Ascending aorta (tissue), 2 donors: ENCODE measurements at regions not wholly inside any gene's neighbourhood (a gene's known extent, or its start where the extent isn't known, plus 50 kb on each side); places are given as distances from the start of the nearest gene placed in this dataset.
"Not testable (repeated sequence)": the region's sequence is repeated elsewhere in the genome, so short reads cannot be mapped to it uniquely, and the experiment has no call there.

Source experiments
- DNase-seq, 2 donors: peaks; one replicate each; pipeline ENCODE4 v3.0.0-alpha.2; 2019; ENCODE audit warnings: low spot score in 2 of 2
- H3K27ac ChIP-seq, 2 donors: fragments of 200-600 bp; sonication (generic); one replicate each; pipeline ENCODE4 v1.5.1; 2016 to 2017; ENCODE audit warnings: mild to moderate bottlenecking in 1 of 2
- H3K27me3 ChIP-seq: fragments of 200-600 bp; sonication (generic); one replicate; pipeline ENCODE4 v1.5.1; 2017
- H3K36me3 ChIP-seq, 2 donors: fragments of 200-600 bp; sonication (generic); one replicate each; pipeline ENCODE4 v1.5.1; 2016
- H3K4me1 ChIP-seq, 2 donors: fragments of 200-600 bp; sonication (generic); one replicate each; pipeline ENCODE4 v1.5.1; 2016 to 2017; ENCODE audit warnings: mild to moderate bottlenecking in 1 of 2
- H3K4me3 ChIP-seq, 2 donors: fragments of 200-600 bp; sonication (generic); one replicate each; pipeline ENCODE4 v1.5.1; 2016 to 2017; ENCODE audit warnings: mild to moderate bottlenecking in 1 of 2
- H3K9me3 ChIP-seq, 2 donors: fragments of 200-600 bp; sonication (generic); one replicate each; pipeline ENCODE4 v1.5.1; 2016
- intact Hi-C: fragments of 100-400 bp; cut with DNase I; formaldehyde crosslinking; loops from one replicate; pipeline ENCODE4 v1.15.1; 2023
- TF ChIP-seq, protein P1 (sequence below), 3 experiments: fragments of 200-600 bp in 2 of 3; fragments of 450-650 bp in 1 of 3; sonication (generic) in 2 of 3; IDR thresholded peaks; one replicate each; pipeline ENCODE4 v1.5.1; 2016 to 2019; ENCODE audit warnings: antibody characterized with exemption in 3 of 3, mild to moderate bottlenecking in 1 of 3, moderate library complexity in 1 of 3

GRCh38 chr2:47720559-47720958, 62.4 kb upstream of the MSH6 start:
- intact Hi-C loops = no loop called here
- no peak overlapping the region for H3K4me3 ChIP-seq
- DNase-seq = no peak
- no peaks in the 10 kb centered on the region for H3K27me3 ChIP-seq
- H3K36me3 ChIP-seq = no peaks in the 10 kb centered on the region
- H3K9me3 ChIP-seq = no peaks in the 10 kb centered on the region
- TF ChIP-seq, protein P1, sequence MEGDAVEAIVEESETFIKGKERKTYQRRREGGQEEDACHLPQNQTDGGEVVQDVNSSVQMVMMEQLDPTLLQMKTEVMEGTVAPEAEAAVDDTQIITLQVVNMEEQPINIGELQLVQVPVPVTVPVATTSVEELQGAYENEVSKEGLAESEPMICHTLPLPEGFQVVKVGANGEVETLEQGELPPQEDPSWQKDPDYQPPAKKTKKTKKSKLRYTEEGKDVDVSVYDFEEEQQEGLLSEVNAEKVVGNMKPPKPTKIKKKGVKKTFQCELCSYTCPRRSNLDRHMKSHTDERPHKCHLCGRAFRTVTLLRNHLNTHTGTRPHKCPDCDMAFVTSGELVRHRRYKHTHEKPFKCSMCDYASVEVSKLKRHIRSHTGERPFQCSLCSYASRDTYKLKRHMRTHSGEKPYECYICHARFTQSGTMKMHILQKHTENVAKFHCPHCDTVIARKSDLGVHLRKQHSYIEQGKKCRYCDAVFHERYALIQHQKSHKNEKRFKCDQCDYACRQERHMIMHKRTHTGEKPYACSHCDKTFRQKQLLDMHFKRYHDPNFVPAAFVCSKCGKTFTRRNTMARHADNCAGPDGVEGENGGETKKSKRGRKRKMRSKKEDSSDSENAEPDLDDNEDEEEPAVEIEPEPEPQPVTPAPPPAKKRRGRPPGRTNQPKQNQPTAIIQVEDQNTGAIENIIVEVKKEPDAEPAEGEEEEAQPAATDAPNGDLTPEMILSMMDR (IDR thresholded peaks at IDR 0.05) = no peak
- H3K4me1 ChIP-seq = no peaks in the 10 kb centered on the region
- no peak overlapping the region for H3K27ac ChIP-seq

- TF ChIP-seq, protein P1 (IDR thresholded peaks at IDR 0.05) = no peak
- no peak for DNase-seq
- intact Hi-C loops = no loop called here
- Histone ChIP-seq H3K27ac (no peak overlapping the region), H3K4me3 (no peak overlapping the region), H3K4me1 (no peaks in the 10 kb centered on the region), H3K36me3 (no peaks in the 10 kb centered on the region), H3K27me3 (no peaks in the 10 kb centered on the region), H3K9me3 (no peaks in the 10 kb centered on the region)
Observed at GRCh38 chr2:47720036-47720435, 62.9 kb upstream of the MSH6 start.

DNA sequence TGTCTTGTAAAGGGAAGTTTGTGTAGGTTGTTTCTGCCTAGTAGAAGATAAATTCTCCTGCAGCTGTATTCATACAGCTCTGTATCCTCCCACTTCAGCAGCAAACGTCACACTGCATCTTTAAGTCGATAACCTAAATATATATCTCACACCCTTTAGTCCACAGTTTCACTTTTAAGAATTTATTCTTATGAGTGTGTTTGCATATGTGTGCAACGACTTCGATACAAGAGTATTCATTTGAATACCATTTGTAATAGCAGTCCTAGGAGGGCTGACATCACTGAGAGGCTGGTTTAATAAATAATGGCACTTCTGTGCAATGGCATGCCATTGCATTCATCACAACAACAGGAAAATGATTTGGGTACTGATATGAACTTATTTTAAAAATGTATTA, 63.8 kb upstream of the MSH6 start:
- TF ChIP-seq, protein P1 (IDR thresholded peaks at IDR 0.05) = no peak

DNA sequence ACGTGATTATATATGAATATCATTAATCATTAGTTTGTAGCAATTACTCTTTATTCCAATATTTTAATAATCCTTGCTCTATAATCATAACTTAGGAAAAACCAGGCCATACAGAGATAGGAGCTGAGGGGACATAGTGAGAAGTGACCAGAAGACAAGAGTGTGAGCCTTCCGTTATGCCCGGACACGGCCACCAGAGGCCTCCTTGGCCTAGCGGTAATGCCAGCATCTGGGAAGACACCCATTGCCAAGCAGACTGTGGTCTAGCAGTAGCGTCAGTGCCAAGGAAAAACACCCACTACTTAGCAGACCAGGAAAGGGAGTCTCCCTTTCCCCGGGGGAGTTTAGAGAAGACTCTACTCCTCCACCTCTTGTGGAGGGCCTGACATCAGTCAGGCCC, 66.6 kb upstream of the MSH6 start:
- DNase-seq, H3K27me3 ChIP-seq, H3K27ac ChIP-seq, H3K4me1 ChIP-seq, intact Hi-C loops, H3K36me3 ChIP-seq, H3K4me3 ChIP-seq, H3K9me3 ChIP-seq: not testable (repeated sequence)

More for the DNA sequence above, 63.8 kb upstream of the MSH6 start:
- Histone ChIP-seq H3K27ac (no peak overlapping the region), H3K36me3 (no peaks in the 10 kb centered on the region), H3K9me3 (no peaks in the 10 kb centered on the region), H3K4me3 (no peak overlapping the region), H3K4me1 (no peaks in the 10 kb centered on the region), H3K27me3 (no peaks in the 10 kb centered on the region)
- intact Hi-C loops = no loop called here
- DNase-seq = no peak

- intact Hi-C loops = no loop called here
Observed at GRCh38 chr2:47715552-47715951, 67.4 kb upstream of the MSH6 start.

GRCh38 chr2:47708801-47709499, 74.0 kb upstream of the MSH6 start:
- H3K27me3 ChIP-seq = no peaks in the 10 kb centered on the region
- no peak for DNase-seq
- H3K4me3 ChIP-seq = no peak overlapping the region
- H3K27ac ChIP-seq = no peak overlapping the region
- TF ChIP-seq, protein P1 (IDR thresholded peaks at IDR 0.05) = no peak
- no peaks in the 10 kb centered on the region for H3K4me1 ChIP-seq
- no peaks in the 10 kb centered on the region for H3K9me3 ChIP-seq
- H3K36me3 ChIP-seq = no peaks in the 10 kb centered on the region
- intact Hi-C loops = no loop called here

More at GRCh38 chr2:47715552-47715951, 67.4 kb upstream of the MSH6 start:
- Histone ChIP-seq H3K27ac (no peak overlapping the region), H3K36me3 (no peaks in the 10 kb centered on the region), H3K9me3 (no peaks in the 10 kb centered on the region), H3K4me3 (no peak overlapping the region), H3K27me3 (no peaks in the 10 kb centered on the region), H3K4me1 (no peaks in the 10 kb centered on the region)
- no peak for DNase-seq
- TF ChIP-seq, protein P1 (IDR thresholded peaks at IDR 0.05) = no peak
